ENCODE measurements at regions not wholly inside any gene's neighbourhood (a gene's known extent, or its start where the extent isn't known, plus 50 kb on each side); places are given as distances from the start of the nearest gene placed in this dataset.

DNA sequence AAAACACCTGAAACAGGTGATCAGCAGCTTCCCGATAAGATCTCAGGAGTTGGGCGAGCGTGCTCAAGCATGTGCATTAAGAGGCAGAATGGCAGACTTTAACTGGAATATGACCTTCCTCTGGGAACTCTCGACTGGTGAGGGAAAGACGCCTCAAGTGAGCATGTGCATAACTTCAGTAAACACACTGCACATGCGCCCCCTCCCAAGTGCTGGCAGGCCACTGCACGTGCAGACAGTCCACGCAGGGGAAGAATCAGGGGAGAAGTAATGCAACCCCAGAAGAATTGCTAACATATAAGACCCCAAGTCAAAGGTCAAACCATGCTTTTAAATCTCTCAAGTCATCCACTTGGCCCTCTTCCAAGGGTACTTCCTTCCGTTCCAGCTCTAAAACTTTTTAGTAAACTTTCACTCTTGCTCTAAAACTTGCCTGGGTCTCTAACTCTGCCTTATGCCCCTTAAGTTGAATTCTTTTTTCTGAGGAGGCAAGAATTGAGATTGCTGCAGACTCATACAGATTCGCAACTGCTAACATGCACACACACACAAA lies 541.0 kb downstream of the TNS3 start:
- no peak for DNase-seq (ENCODE audit: low spot score)
- TF ChIP-seq, protein P1, sequence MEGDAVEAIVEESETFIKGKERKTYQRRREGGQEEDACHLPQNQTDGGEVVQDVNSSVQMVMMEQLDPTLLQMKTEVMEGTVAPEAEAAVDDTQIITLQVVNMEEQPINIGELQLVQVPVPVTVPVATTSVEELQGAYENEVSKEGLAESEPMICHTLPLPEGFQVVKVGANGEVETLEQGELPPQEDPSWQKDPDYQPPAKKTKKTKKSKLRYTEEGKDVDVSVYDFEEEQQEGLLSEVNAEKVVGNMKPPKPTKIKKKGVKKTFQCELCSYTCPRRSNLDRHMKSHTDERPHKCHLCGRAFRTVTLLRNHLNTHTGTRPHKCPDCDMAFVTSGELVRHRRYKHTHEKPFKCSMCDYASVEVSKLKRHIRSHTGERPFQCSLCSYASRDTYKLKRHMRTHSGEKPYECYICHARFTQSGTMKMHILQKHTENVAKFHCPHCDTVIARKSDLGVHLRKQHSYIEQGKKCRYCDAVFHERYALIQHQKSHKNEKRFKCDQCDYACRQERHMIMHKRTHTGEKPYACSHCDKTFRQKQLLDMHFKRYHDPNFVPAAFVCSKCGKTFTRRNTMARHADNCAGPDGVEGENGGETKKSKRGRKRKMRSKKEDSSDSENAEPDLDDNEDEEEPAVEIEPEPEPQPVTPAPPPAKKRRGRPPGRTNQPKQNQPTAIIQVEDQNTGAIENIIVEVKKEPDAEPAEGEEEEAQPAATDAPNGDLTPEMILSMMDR (IDR thresholded peaks at IDR 0.05; ENCODE audit: extremely low read depth, missing control alignments) = no peak

DNA sequence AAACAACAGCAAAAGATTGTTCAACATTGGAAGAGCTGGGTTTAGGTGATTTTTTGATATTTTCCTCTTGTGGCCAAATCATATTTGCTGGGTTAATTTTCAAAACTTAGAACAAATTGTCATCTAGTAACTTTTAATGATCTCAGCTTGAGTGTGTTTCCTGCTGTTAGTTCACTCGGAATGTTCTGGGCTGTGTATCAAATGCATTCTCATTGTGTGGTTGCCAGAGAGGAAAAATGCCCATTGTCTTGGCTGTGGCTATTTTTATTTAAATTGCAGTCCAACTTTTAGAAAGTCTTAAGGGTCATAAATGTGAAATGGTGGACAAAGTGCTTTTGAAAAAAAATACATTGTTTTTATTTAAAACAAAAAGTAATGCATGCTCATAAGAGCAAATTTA lies 542.0 kb downstream of the TNS3 start:
- TF ChIP-seq, protein P1 (IDR thresholded peaks at IDR 0.05; ENCODE audit: extremely low read depth, missing control alignments) = no peak
- no peak for DNase-seq (ENCODE audit: low spot score)

DNA sequence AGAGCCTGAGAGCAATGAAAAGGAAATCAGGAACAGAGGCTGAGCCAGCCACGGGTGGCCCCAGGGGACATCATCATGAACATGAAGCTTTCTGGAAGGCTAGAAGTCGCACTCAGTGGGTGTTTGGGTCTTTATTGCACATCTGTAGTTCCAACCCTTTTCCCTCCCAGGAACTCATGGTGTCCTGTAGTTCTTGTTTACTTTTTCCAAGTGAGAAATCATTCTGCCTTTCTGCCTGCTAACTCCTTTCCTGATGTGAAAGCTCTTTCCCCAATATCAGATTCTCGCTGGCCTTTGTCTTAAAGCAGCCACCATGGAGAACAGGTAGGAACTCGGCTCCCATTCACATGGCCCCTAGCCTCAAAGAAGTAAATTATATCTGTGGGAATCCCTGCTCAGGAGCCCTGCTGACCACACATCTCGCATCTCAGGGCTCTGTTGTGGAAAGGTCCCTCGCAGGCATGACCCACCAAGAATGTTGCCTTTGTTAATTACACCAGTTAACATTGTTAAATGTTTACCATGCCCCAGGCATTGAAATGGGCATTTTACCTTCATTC lies 542.7 kb downstream of the TNS3 start:
- TF ChIP-seq, protein P1 (IDR thresholded peaks at IDR 0.05; ENCODE audit: extremely low read depth, missing control alignments) = no peak
- DNase-seq (ENCODE audit: low spot score) = no peak

DNA sequence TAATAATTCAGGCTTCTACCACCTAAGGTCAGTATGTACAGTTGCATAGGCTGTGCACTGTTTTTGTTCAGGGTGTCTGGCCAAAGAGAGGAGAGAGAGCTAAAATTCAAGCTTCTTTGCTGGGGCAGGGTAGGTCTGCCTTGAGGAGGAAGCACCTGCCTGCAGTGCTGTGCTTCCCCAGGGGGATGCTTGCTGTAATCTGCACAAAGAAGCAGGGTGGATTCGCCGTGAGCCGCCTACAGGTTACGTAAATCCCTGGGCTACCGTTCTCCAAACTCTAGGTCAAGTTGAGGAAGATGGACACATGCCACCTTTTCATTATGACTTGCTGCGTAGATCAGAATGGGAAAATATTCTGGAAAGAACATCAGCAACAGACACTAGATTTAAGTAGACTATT lies 543.3 kb downstream of the TNS3 start:
- no peak for DNase-seq (ENCODE audit: low spot score)
- TF ChIP-seq, protein P1 (IDR thresholded peaks at IDR 0.05; ENCODE audit: extremely low read depth, missing control alignments) = no peak

DNA sequence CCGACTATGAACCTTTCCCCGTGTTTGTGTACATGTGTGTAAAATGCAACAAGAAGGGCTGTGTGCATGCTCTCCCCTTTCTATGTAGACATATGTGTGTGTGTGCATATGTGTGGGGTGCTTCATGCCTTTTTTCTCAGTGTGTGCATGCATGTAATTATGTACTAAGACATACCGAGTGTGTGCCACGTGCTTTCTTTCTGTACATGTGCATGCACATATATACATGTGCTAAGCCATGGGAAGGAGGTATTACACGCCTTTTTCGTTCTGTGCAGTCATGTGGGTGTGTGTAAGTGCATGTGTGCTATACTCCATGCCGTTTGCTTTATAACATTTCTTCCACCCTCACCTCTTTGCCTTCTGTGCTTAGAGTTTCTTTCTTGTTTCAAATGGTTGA lies 544.3 kb downstream of the TNS3 start:
- TF ChIP-seq, protein P1 (IDR thresholded peaks at IDR 0.05; ENCODE audit: extremely low read depth, missing control alignments) = no peak
- DNase-seq (ENCODE audit: low spot score) = no peak

DNA sequence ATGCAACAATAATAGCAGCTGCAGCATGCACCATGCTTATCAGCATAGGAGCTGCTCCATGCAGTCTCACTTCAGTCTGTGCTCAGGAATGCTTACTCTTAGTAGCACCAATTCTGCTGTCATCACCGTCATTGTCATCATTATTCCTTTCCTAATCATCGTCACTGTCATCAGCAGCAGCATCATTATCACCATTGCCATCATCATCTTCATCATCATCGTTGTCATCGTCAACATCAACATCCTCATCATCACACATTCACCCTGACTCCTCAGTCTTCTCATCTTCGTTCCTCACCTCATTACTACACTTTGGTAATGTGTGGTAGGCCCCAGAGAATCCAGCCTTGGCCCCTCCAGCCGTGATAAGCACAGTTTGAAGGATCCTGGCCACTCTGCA lies 545.0 kb downstream of the TNS3 start:
- DNase-seq (ENCODE audit: low spot score) = no peak
- TF ChIP-seq, protein P1 (IDR thresholded peaks at IDR 0.05; ENCODE audit: extremely low read depth, missing control alignments) = no peak

DNA sequence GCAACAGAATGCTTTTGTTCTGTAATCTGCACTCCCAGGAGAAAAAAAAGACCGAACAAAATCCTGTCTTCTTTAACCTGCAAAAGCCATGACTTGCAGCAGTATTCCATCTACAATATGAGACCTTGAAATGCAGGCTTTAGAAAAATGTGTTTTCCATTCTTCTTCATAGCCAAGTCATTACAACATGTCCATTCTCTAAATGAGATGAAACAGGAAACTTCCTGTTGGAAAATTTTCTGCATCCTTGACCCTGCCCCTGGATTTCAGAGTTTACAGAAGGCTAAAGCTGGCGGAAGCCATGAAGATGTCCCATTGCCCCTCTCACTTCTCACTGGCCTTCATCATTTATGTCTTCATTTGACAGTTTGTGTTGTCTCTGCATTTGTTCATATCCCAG lies 546.4 kb downstream of the TNS3 start:
- no peak for DNase-seq (ENCODE audit: low spot score)
- TF ChIP-seq, protein P1 (IDR thresholded peaks at IDR 0.05; ENCODE audit: extremely low read depth, missing control alignments) = no peak
